SK-N-SH (cell line): ENCODE measurements at regions not wholly inside any gene's neighbourhood (a gene's known extent, or its start where the extent isn't known, plus 50 kb on each side); places are given as distances from the start of the nearest gene placed in this dataset.

Experiments
- CTCF ChIA-PET: fragments of 300-600, 350-600 bp; formaldehyde crosslinking; extraction: SDS; loops from one replicate; lab custom pipeline; 2021; lab: Yijun Ruan, JAX
- POLR2A ChIA-PET: fragments of 350-600 bp; sonication (Branson Sonifier 250); formaldehyde crosslinking; extraction: SDS; loops from one replicate; lab custom pipeline; 2020; ENCODE audit warnings: antibody characterized with exemption, inconsistent platforms; lab: Yijun Ruan, JAX
- DNase-seq: peaks from one replicate; pipeline ENCODE4 v3.0.0; 2012
- H2AFZ ChIP-seq: fragments of 200-600 bp; sonication (generic); 2 replicates; pipeline ENCODE4 v1.8.1; 2016; ENCODE audit warnings: antibody characterized with exemption, mild to moderate bottlenecking, low read depth
- H3F3A ChIP-seq: fragments of 200-600 bp; sonication (generic); replicated peaks from 2 replicates; pipeline ENCODE3; 2016; ENCODE audit warnings: antibody characterized with exemption, mild to moderate bottlenecking; ENCODE audit not compliant: insufficient read depth
- H3K27ac ChIP-seq, 2 experiments: fragments of 200-500 bp in 1 of 2; fragments of 200-600 bp in 1 of 2; sonication (Bioruptor generic) in 1 of 2; sonication (generic), shearing (Covaris generic) in 1 of 2; 2 replicates each; pipeline versions ENCODE4 v1.5.1 to v1.6.1; 2014 to 2016; ENCODE audit warnings: low read depth in 2 of 2, inconsistent platforms in 1 of 2, low read length in 1 of 2, mild to moderate bottlenecking in 1 of 2, mixed read lengths in 1 of 2
- H3K27me3 ChIP-seq: fragments of 200-600 bp; sonication (generic), shearing (Covaris generic); 2 replicates; pipeline ENCODE4 v1.6.1; 2016; ENCODE audit warnings: mixed run types; ENCODE audit not compliant: insufficient read depth
- H3K36me3 ChIP-seq, 2 experiments: fragments of 200-500 bp in 1 of 2; fragments of 200-600 bp in 1 of 2; sonication (Bioruptor generic) in 1 of 2; sonication (generic) in 1 of 2; replicated peaks in 1 of 2; 2 replicates each; pipeline versions ENCODE3 to v1.5.1; 2014 to 2016; ENCODE audit warnings: low read length in 1 of 2, mild to moderate bottlenecking in 1 of 2; ENCODE audit not compliant: insufficient read depth in 2 of 2, control insufficient read depth in 1 of 2
- H3K4me1 ChIP-seq, 2 experiments: fragments of 200-500 bp in 1 of 2; fragments of 200-600 bp in 1 of 2; sonication (Bioruptor generic) in 1 of 2; sonication (generic), shearing (Covaris generic) in 1 of 2; 2 replicates each; pipeline versions ENCODE4 v1.5.1 to v1.6.1; 2014 to 2016; ENCODE audit warnings: low read depth in 1 of 2, low read length in 1 of 2, mixed run types in 1 of 2; ENCODE audit not compliant: insufficient read depth in 2 of 2, control insufficient read depth in 1 of 2
- H3K4me2 ChIP-seq: fragments of 200-600 bp; sonication (generic), shearing (Covaris generic); 2 replicates; pipeline ENCODE4 v1.6.1; 2017; ENCODE audit warnings: mixed run types
- H3K4me3 ChIP-seq, 2 experiments: fragments of 200-500 bp in 1 of 2; fragments of 200-600 bp in 1 of 2; sonication (Bioruptor generic) in 1 of 2; sonication (generic), shearing (Covaris generic) in 1 of 2; 2 replicates each; pipeline versions ENCODE4 v1.5.1 to v1.8.1; 2014 to 2016; ENCODE audit warnings: low read depth in 2 of 2, inconsistent platforms in 1 of 2, low read length in 1 of 2, mild to moderate bottlenecking in 1 of 2, mixed read lengths in 1 of 2, moderate library complexity in 1 of 2
- H3K79me2 ChIP-seq: fragments of 200-600 bp; sonication (generic); 2 replicates; pipeline ENCODE4 v1.8.1; 2017; ENCODE audit warnings: mild to moderate bottlenecking; ENCODE audit not compliant: insufficient read depth
- H3K9ac ChIP-seq: fragments of 200-600 bp; sonication (generic); 2 replicates; pipeline ENCODE4 v1.6.1; 2017; ENCODE audit warnings: mixed run types
- H3K9me2 ChIP-seq: fragments of 200-600 bp; sonication (generic); 2 replicates; pipeline ENCODE4 v1.6.1; 2017; ENCODE audit warnings: mixed run types
- H3K9me3 ChIP-seq: fragments of 200-600 bp; sonication (generic); 2 replicates; pipeline ENCODE4 v1.6.1; 2017; ENCODE audit warnings: mixed run types, mild to moderate bottlenecking, moderate library complexity
- H4K20me1 ChIP-seq: fragments of 200-600 bp; sonication (generic); 2 replicates; pipeline ENCODE4 v1.6.1; 2017; ENCODE audit warnings: mild to moderate bottlenecking, mixed run types; ENCODE audit not compliant: insufficient read depth
- CHD2 ChIP-seq: fragments of 150-350 bp; IDR thresholded peaks from 2 replicates; pipeline ENCODE4 v1.6.1; 2018; ENCODE audit warnings: low read length; ENCODE audit not compliant: partially characterized antibody
- CTCF ChIP-seq: fragments of 200-600 bp; sonication (generic); IDR thresholded peaks from 2 replicates; pipeline ENCODE4 v1.6.1; 2017; ENCODE audit warnings: antibody characterized with exemption, mild to moderate bottlenecking, moderate library complexity
- EP300 ChIP-seq, 2 experiments: IDR thresholded peaks; 2 replicates each; pipeline versions ENCODE4 v1.4.0 to v1.6.1; 2012; ENCODE audit warnings: borderline replicate concordance in 1 of 2, low read depth in 1 of 2, low read length in 1 of 2
- EZH2phosphoT487 ChIP-seq: fragments of 200-600 bp; sonication (generic); IDR thresholded peaks from 2 replicates; pipeline ENCODE4 v1.6.1; 2017; ENCODE audit warnings: low read depth, mixed run types, mild to moderate bottlenecking, antibody characterized with exemption, moderate library complexity, borderline replicate concordance
- FOSL2 ChIP-seq: IDR thresholded peaks from 2 replicates; pipeline ENCODE4 v1.4.0; 2012; ENCODE audit warnings: low read depth, mild to moderate bottlenecking, moderate library complexity, borderline replicate concordance
- FOXJ3 ChIP-seq: sonication (generic); formaldehyde crosslinking; IDR thresholded peaks from 2 replicates; pipeline ENCODE4 v1.5.1; 2020; ENCODE audit warnings: mild to moderate bottlenecking, missing genetic modification reagents
- FOXM1 ChIP-seq: IDR thresholded peaks from 2 replicates; pipeline ENCODE4 v1.4.0; 2012; ENCODE audit warnings: low read depth, mild to moderate bottlenecking
- GABPA ChIP-seq: IDR thresholded peaks from 2 replicates; pipeline ENCODE4 v1.4.0; 2012; ENCODE audit warnings: low read depth, mild to moderate bottlenecking
- IRF3 ChIP-seq: fragments of 150-350 bp; IDR thresholded peaks from 2 replicates; pipeline ENCODE4 v1.6.1; 2016; ENCODE audit warnings: mild to moderate bottlenecking, low read depth, low read length
- JUND ChIP-seq: IDR thresholded peaks from 2 replicates; pipeline ENCODE4 v1.4.0; 2012
- MAX ChIP-seq: IDR thresholded peaks from 2 replicates; pipeline ENCODE4 v1.4.0; 2012; ENCODE audit warnings: low read depth
- MXI1 ChIP-seq: IDR thresholded peaks from 2 replicates; pipeline ENCODE4 v1.6.1; 2012; ENCODE audit warnings: mild to moderate bottlenecking, low read depth, low read length, improper control_type of control experiment
- NFIC ChIP-seq: IDR thresholded peaks from 2 replicates; pipeline ENCODE4 v1.4.0; 2012; ENCODE audit warnings: borderline replicate concordance
- NRF1 ChIP-seq: IDR thresholded peaks from 2 replicates; pipeline ENCODE4 v1.6.1; 2012; ENCODE audit warnings: low read depth, mild to moderate bottlenecking, low read length
- POLR2AphosphoS5 ChIP-seq: IDR thresholded peaks from 2 replicates; pipeline ENCODE4 v1.6.1; 2012; ENCODE audit warnings: low read depth, low read length
- RAD21 ChIP-seq: IDR thresholded peaks from 2 replicates; pipeline ENCODE4 v1.6.1; 2012; ENCODE audit warnings: mild to moderate bottlenecking, low read length
- RCOR1 ChIP-seq: fragments of 150-350 bp; IDR thresholded peaks from 2 replicates; pipeline ENCODE4 v1.6.1; 2017; ENCODE audit warnings: antibody characterized with exemption, low read length
- RFX5 ChIP-seq: IDR thresholded peaks from 2 replicates; pipeline ENCODE4 v1.6.1; 2012; ENCODE audit warnings: mild to moderate bottlenecking, improper control_type of control experiment, low read length
- RXRA ChIP-seq: IDR thresholded peaks from 2 replicates; pipeline ENCODE4 v1.4.0; 2012; ENCODE audit warnings: low read depth, mild to moderate bottlenecking, borderline replicate concordance
- TAF1 ChIP-seq: IDR thresholded peaks from 2 replicates; pipeline ENCODE4 v1.6.1; 2012; ENCODE audit warnings: low read depth, mild to moderate bottlenecking, low read length, moderate library complexity, borderline replicate concordance
- TCF12 ChIP-seq: IDR thresholded peaks from 2 replicates; pipeline ENCODE4 v1.4.0; 2012
- TEAD4 ChIP-seq: IDR thresholded peaks from 2 replicates; pipeline ENCODE4 v1.4.0; 2012; ENCODE audit warnings: mild to moderate bottlenecking, borderline replicate concordance; ENCODE audit not compliant: insufficient read depth
- ZBTB33 ChIP-seq: IDR thresholded peaks from 2 replicates; pipeline ENCODE4 v1.4.0; 2012; ENCODE audit warnings: low read depth, borderline replicate concordance
- WGBS: methylation state at CpG from one replicate; pipeline ENCODE4 v1.1.6; 2017; ENCODE audit warnings: low lambda C conversion rate; 5-methylcytosine and 5-hydroxymethylcytosine counted together

GRCh38 chrX:1134976-1135375, 77.5 kb downstream of the CRLF2 start:
- H4K20me1 ChIP-seq: no peaks in the 10 kb centered on the region
- no peak for DNase-seq
- H3K9me3 ChIP-seq: no peaks in the 10 kb centered on the region
- H3K4me3 ChIP-seq: no peak overlapping the region
- peaks cover 64% of the 10 kb centered on the region for H3K27me3 ChIP-seq
- no peak overlapping the region for H3K9ac ChIP-seq
- H3K36me3 ChIP-seq: no peaks in the 10 kb centered on the region
- no peak overlapping the region for H2AFZ ChIP-seq
- no peak overlapping the region for H3K4me2 ChIP-seq
- 16% methylated on average over 11 of the region's 13 CpGs for WGBS
- no peaks in the 10 kb centered on the region for H3K4me1 ChIP-seq
- no peaks in the 10 kb centered on the region for H3K79me2 ChIP-seq
- no peak overlapping the region for H3K27ac ChIP-seq
- H3F3A ChIP-seq: no peaks in the 10 kb centered on the region
- ChIA-PET POLR2A (no interaction called here), CTCF (no interaction called here)
- no peaks in the 10 kb centered on the region for H3K9me2 ChIP-seq
- no peak for TF ChIP-seq MXI1
- TF ChIP-seq MAX: no peak
- TF ChIP-seq FOXM1: no peak
- TF ChIP-seq CTCF: no peak
- TF ChIP-seq RXRA: no peak
- TF ChIP-seq EZH2phosphoT487: no peak
- TF ChIP-seq NFIC: no peak
- no peak for TF ChIP-seq JUND

- H3K4me1 ChIP-seq: no peaks in the 10 kb centered on the region
- H2AFZ ChIP-seq: no peak overlapping the region
- H4K20me1 ChIP-seq: no peaks in the 10 kb centered on the region
- POLR2A ChIA-PET: no interaction called here
- no peak overlapping the region for H3K4me3 ChIP-seq
- H3K27me3 ChIP-seq: peaks cover 55% of the 10 kb centered on the region
- H3K4me2 ChIP-seq: no peak overlapping the region
- no peak overlapping the region for H3K27ac ChIP-seq
- no peaks in the 10 kb centered on the region for H3K36me3 ChIP-seq
- no peak overlapping the region for H3K9ac ChIP-seq
- no peak for TF ChIP-seq RAD21
- no peak for TF ChIP-seq EP300 (IDR thresholded peaks at IDR 0.05; ENCODE audit: borderline replicate concordance in 1 of 2, low read depth in 1 of 2, low read length in 1 of 2)
- no peak for TF ChIP-seq FOXJ3
- TF ChIP-seq GABPA: no peak
- no peak for TF ChIP-seq NFIC
- TF ChIP-seq NRF1: no peak
- TF ChIP-seq CHD2: no peak
- TF ChIP-seq POLR2AphosphoS5: no peak
- TF ChIP-seq RFX5: no peak
- TF ChIP-seq TEAD4: no peak
- no peak for TF ChIP-seq IRF3
- TF ChIP-seq RXRA: no peak
- TF ChIP-seq FOSL2: no peak
- no peak for TF ChIP-seq JUND
- no peak for TF ChIP-seq RCOR1
- no peak for TF ChIP-seq CTCF
- TF ChIP-seq TCF12: no peak
- no peak for TF ChIP-seq TAF1
- TF ChIP-seq ZBTB33: no peak
- H3F3A ChIP-seq: no peaks in the 10 kb centered on the region
- no peak for DNase-seq
- 15% methylated on average over 9 of the region's 12 CpGs for WGBS
- no peaks in the 10 kb centered on the region for H3K9me2 ChIP-seq
- no peaks in the 10 kb centered on the region for H3K9me3 ChIP-seq
- H3K79me2 ChIP-seq: no peaks in the 10 kb centered on the region
- CTCF ChIA-PET: no interaction called here
Observed at GRCh38 chrX:1134156-1134555, 78.3 kb downstream of the CRLF2 start.
